NCI-H526 treated with DMSO at 0.1 percent for 48 hours (cell line): ENCODE measurements at regions not wholly inside any gene's neighbourhood (a gene's known extent, or its start where the extent isn't known, plus 50 kb on each side); places are given as distances from the start of the nearest gene placed in this dataset.

Source experiments
- DNase-seq: peaks from one replicate; lab custom pipeline; 2025; lab: John Stamatoyannopoulos, UW

DNA sequence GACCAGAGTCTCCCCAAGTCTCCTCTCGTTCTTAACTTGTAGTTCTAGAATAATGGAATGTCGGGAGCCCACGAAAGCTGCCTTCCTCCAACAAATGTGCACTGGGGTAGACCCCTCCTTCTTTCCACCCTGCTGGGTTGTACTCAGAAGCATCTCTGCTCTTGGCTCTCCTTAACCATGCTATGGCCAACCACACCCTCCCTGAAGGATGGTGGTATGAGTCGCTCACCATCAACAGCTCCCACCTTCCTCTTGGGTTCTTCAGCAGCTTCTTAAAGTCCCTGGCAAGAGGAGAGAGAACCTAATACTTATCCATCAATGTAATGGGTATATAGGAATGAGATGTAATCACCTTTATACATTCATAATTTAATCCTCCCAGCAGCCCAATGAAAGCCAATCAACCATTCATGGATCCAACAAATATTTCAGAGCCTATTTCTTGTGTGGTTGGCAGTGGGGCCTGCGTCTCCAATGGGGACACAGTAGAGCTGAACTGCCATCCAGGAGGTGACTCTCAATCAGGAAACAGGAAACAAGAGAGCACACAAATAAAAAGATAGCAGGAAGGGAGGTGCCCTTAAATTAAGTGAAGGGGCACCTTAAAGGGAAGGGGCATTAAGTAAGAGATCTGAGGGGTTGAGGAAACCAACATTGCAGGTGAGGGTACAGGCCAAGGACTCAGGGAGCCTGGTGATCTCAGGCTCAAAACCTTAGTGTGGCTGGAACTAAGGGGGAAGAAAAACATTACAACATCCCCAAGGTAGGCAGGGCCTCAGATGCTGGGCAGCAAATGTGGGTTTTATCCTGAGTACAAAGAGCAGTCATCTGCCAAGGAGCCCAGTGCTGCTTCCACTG lies 64.4 kb upstream of the ETS2 start:
- no peak for DNase-seq

DNA sequence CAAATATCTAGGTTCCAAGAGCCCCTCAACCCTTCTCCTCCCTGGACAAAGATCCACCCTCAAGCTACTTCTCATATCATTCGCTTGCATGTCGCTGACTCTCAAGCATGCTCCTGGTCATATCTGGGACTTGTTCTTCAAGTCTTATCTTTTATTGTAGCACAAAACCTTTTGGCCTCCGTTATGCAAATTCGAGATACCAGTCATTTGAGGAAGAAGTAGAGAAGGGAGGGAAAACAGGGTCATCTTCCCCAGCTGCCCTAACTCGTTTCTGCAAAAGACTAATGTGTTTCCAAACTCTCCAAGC lies 63.8 kb upstream of the ETS2 start:
- DNase-seq: peak; percentile 33

DNA sequence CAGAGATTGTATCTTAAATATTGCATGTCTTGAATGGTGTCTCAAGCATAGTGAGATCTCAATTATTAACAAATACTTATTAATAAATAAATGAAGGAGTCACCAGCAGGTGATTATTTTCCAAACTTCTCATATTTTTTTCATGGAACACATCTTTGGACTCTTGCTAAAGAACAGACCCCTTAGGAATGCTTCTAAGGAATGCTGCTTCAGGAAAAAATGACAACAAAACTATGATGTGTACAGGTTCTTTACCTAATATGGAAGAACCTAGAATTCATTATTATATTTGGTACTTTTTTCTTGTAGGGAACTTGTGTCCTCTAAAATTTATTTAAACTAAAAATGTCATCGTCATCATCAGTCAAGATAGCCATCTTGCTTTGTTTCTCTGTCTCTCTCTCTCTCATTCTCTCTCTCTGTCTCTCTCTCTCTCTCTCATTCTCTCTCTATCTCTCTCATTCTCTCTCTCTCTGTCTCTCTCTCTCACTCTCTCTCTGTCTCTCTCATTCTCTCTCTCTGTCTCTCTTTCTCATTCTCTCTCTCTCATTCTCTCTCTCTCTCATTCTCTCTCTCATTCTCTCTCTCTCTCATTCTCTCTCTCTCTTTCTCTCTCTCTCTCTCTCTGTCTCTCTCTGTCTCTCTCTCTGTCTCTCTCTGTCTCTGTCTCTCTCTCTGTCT lies 63.0 kb upstream of the ETS2 start:
- DNase-seq: no peak

DNA sequence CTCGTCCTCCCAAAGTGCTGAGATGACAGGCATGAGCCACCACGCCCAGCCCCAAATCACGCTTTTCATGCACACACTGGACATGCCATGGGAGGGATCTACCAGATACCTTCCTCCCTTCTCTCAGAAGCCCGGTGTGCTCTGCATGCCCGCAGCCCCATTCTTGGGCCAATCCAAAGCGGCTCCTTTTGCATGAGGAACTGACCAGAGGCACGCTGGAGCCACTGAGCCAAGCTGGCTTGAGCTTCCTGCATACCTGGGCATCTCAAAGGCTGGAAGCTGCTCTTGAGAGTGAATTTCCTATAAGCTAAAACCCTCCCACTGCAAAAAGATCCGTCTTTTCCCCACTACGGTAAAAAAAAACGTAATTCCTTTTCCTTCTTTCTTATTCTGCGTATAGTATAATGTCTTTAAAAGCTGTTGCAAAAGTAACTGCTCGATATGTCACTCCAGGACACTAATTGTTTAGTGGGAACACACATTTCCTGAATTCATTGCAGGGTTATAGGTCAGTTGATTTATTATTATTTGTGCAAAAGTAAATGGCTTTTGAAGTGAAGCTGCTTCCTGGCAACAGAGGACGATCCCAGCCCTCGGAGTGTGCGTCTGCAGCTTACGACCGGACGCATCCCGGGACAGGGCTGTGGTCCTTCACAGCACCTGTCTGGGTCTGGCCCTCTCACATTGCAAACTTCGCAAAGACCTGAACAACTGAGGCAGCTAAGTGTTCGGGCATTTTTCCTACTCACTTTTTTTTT lies 61.8 kb upstream of the ETS2 start:
- no peak for DNase-seq

DNA sequence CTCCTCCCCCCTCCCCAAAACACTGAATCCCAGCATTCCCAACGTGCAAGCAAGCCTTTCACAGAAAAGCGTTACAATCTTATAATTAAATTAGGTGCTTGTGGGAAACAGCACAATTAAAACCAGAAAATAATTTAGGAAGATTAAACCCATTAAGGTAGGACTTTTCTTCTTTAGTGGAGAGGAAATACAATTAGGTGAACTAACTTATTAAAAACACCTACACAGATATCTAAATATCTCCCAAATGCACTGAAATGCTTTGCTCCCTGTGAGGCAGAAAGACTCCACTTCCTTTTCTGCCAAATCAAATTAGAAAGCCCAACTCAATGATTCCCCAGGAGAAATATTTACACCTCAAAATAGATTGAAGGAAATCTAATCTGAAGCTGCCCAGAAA lies 60.9 kb upstream of the ETS2 start:
- no peak for DNase-seq

DNA sequence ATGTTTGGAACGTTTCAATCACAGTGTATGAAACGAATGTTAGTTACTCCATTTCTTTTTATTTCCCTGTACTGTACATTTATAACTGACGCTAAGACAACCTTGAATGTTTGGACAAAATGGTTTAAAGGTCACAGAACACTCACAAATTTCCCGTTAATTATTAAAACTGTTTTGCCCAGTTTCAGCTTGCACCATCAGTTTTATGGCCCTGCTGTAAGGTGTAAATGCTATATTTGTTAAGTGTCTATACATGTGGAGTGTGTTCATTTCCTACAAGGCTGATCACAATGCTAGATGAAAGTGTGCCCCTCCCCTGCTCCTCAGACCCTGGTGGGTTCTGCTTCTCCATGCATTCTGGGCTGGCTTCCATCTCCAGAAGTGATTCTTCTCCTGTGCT lies 57.9 kb upstream of the ETS2 start:
- DNase-seq: no peak

DNA sequence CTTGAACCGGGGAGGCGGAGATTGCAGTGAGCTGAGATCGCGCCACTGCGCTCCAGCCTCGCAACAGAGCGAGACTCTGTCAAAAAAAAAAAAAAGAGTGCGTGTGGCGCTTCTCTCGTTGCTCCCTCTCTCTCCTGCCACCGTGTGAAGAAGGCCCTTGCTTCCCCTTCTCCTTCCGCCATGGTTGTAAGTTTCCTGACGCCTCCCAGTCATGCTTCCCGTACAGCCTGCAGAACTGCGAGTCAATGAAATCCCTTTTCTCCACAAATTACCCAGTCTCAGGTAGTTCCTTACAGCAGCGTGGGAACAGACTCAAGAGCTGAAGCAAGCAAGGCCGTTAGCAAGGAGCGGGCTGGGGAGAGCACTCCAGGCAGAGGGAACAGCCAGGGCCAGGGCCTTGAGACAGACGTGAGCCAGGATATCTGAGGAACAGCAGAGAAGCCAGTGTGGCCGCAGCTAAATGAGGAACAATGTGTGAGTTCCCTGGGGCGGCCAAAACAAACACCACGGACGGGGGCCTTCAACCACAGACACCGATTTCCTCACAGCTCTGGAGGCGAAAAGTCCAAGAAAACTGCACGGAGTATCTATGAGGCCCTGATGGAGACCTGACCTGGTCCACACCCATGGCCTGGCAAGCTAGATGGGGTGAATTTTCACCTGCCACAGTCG lies 54.2 kb upstream of the ETS2 start:
- no peak for DNase-seq

DNA sequence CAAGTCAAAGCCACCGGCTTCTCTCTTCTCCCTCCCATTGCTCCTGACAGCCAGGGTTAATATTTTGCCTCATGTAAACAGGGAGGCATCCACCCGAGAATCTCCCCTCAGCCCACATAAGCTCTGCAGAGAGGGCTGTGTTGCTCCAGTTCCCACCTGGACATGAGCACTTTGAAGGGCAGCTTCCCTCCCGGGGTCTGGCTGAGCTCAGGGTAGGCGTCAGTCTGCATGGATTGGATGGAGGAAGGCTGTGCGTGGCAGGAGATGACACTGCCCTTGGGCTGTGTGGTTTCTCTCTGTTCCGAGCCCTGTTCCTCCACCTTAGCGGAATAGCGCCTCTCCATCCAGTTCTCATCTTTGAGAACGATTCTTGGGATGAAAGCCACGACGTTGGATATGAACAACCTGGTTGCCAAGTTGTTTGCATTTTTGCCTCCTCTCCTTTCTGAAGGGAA lies 53.7 kb upstream of the ETS2 start:
- DNase-seq: no peak

DNA sequence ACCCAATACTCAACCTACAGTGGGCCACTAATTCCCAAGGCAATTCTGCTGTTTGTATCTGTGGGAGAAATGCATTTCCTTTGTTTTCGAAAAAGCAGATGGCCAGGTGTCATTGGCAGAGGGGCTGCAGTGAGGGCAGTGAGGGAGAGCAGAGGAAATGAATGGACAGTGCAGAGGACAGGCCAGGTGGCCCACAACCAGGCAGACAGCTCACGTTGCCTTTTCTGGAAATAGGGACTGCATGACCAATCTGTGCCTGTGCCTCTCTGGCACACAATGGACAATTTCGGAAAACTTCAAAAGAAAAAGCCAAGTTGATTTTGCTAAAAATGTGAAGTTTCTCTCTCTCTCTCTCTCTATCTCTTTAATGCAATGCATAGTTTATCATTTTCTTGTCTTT lies 52.6 kb upstream of the ETS2 start:
- DNase-seq: no peak

DNA sequence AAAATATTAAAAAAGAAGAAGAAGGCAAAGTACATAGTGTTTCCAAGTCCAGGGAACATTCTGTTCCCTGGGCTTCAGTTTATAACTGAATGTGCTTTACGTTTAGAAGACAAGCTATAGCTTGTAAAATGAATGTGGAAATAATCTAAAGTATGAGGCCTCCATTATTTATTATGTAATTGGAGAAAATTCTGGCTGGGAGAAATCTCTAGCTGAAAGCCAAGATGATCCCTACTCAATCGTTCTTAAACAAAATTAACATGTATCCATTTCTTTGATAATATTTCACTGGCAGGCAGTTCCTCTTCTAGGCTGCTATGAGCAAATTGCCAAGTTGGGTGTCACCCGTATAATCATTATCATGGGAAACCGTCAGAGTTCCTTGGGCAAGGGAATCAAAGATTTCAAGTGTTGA lies 52.2 kb upstream of the ETS2 start:
- DNase-seq: no peak
